H9 (cell line): ENCODE measurements at regions not wholly inside any gene's neighbourhood (a gene's known extent, or its start where the extent isn't known, plus 50 kb on each side); places are given as distances from the start of the nearest gene placed in this dataset.
"Not testable (repeated sequence)": the region's sequence is repeated elsewhere in the genome, so short reads cannot be mapped to it uniquely, and the experiment has no call there.

Source experiments
- DNase-seq: peaks from one replicate; pipeline ENCODE4 v3.0.0-alpha.2; 2017
- H2AFZ ChIP-seq: one replicate; pipeline ENCODE4 v1.6.1; 2013; ENCODE audit warnings: mild to moderate bottlenecking, low read length, control low read depth, moderate library complexity
- H2AK5ac ChIP-seq: 2 replicates; pipeline ENCODE4 v1.6.1; 2013; ENCODE audit warnings: low read length, control low read depth, mixed read lengths; ENCODE audit not compliant: insufficient read length
- H2BK120ac ChIP-seq: one replicate; pipeline ENCODE4 v1.6.1; 2013; ENCODE audit warnings: low read depth, mild to moderate bottlenecking, low read length, control low read depth, inconsistent platforms; ENCODE audit not compliant: poor library complexity, severe bottlenecking
- H2BK12ac ChIP-seq: 2 replicates; pipeline ENCODE4 v1.6.1; 2013; ENCODE audit warnings: low read length, control low read depth, mixed read lengths, low read depth; ENCODE audit not compliant: insufficient read length
- H2BK15ac ChIP-seq: 2 replicates; pipeline ENCODE4 v1.6.1; 2013; ENCODE audit warnings: low read depth, low read length, control low read depth
- H2BK20ac ChIP-seq: one replicate; pipeline ENCODE4 v1.6.1; 2013; ENCODE audit warnings: low read depth, mild to moderate bottlenecking, low read length, control low read depth, inconsistent platforms; ENCODE audit not compliant: poor library complexity, severe bottlenecking
- H2BK5ac ChIP-seq: 2 replicates; pipeline ENCODE4 v1.6.1; 2013; ENCODE audit warnings: low read length, control low read depth, mixed read lengths; ENCODE audit not compliant: insufficient read length
- H3K14ac ChIP-seq: 2 replicates; pipeline ENCODE4 v1.6.1; 2013; ENCODE audit warnings: low read length, control low read depth; ENCODE audit not compliant: insufficient read depth
- H3K18ac ChIP-seq: 2 replicates; pipeline ENCODE4 v1.6.1; 2013; ENCODE audit warnings: low read depth, mild to moderate bottlenecking, mixed read lengths, low read length, control low read depth; ENCODE audit not compliant: insufficient read length
- H3K23ac ChIP-seq: 2 replicates; pipeline ENCODE4 v1.6.1; 2013; ENCODE audit warnings: low read length, control low read depth, mixed read lengths, low read depth; ENCODE audit not compliant: insufficient read length
- H3K23me2 ChIP-seq: 2 replicates; pipeline ENCODE4 v1.6.1; 2013; ENCODE audit warnings: low read depth, mild to moderate bottlenecking, mixed read lengths, low read length, control low read depth; ENCODE audit not compliant: insufficient read length, poor library complexity, severe bottlenecking
- H3K27ac ChIP-seq: 2 replicates; pipeline ENCODE4 v1.5.1; 2013; ENCODE audit warnings: low read length, control low read depth, mixed read lengths, low read depth; ENCODE audit not compliant: insufficient read length
- H3K27me3 ChIP-seq: 2 replicates; pipeline ENCODE4 v1.6.1; 2013; ENCODE audit warnings: low read length, control low read depth, inconsistent platforms; ENCODE audit not compliant: insufficient read depth
- H3K4ac ChIP-seq: 2 replicates; pipeline ENCODE4 v1.6.1; 2013; ENCODE audit warnings: low read depth, mild to moderate bottlenecking, control low read depth, inconsistent platforms, low read length, moderate library complexity
- H3K4me1 ChIP-seq: 2 replicates; pipeline ENCODE4 v1.6.1; 2013; ENCODE audit warnings: low read length, control low read depth, inconsistent platforms; ENCODE audit not compliant: insufficient read depth
- H3K4me2 ChIP-seq: 2 replicates; pipeline ENCODE4 v1.6.1; 2013; ENCODE audit warnings: low read length, control low read depth, mixed read lengths; ENCODE audit not compliant: insufficient read length, insufficient read depth
- H3K56ac ChIP-seq: 2 replicates; pipeline ENCODE4 v1.6.1; 2013; ENCODE audit warnings: low read depth, mild to moderate bottlenecking, mixed read lengths, low read length, control low read depth; ENCODE audit not compliant: insufficient read length
- H3K79me1 ChIP-seq: 2 replicates; pipeline ENCODE4 v1.6.1; 2013; ENCODE audit warnings: low read depth, mild to moderate bottlenecking, moderate library complexity, low read length, control low read depth, inconsistent platforms; ENCODE audit not compliant: insufficient read depth, poor library complexity, severe bottlenecking
- H3K79me2 ChIP-seq: 2 replicates; pipeline ENCODE4 v1.6.1; 2013; ENCODE audit warnings: low read length, control low read depth, inconsistent platforms; ENCODE audit not compliant: insufficient read depth
- H3K9ac ChIP-seq: 2 replicates; pipeline ENCODE4 v1.6.1; 2013; ENCODE audit warnings: low read length, control low read depth, mixed read lengths; ENCODE audit not compliant: insufficient read length; ENCODE audit errors: extremely low read depth
- H3K9me3 ChIP-seq: one replicate; pipeline ENCODE4 v1.6.1; 2013; ENCODE audit warnings: low read depth, low read length, inconsistent platforms; ENCODE audit not compliant: control insufficient read depth
- H3T11ph ChIP-seq: one replicate; pipeline ENCODE4 v1.6.1; 2013; ENCODE audit warnings: mild to moderate bottlenecking, low read length, control low read depth, inconsistent platforms
- H4K20me1 ChIP-seq: one replicate; pipeline ENCODE4 v1.6.1; 2013; ENCODE audit not compliant: control insufficient read depth, insufficient read length, insufficient read depth
- H4K5ac ChIP-seq: 2 replicates; pipeline ENCODE4 v1.6.1; 2013; ENCODE audit warnings: low read depth, mild to moderate bottlenecking, mixed read lengths, low read length, control low read depth; ENCODE audit not compliant: insufficient read length
- H4K8ac ChIP-seq: replicated peaks from 2 replicates; pipeline ENCODE4 v1.6.1; 2013; ENCODE audit warnings: low read length, control low read depth, mixed read lengths, low read depth; ENCODE audit not compliant: insufficient read length
- H4K91ac ChIP-seq: 2 replicates; pipeline ENCODE4 v1.6.1; 2013; ENCODE audit warnings: low read depth, mild to moderate bottlenecking, moderate library complexity, mixed read lengths, low read length, control low read depth; ENCODE audit not compliant: insufficient read length
- H3K27ac Mint-ChIP-seq, 3 experiments: 2 replicates in 2 of 3; 3 replicates in 1 of 3; pipeline ENCODE4 v1.8.0; 2020 to 2021; ENCODE audit warnings: mixed read lengths in 3 of 3, mild to moderate bottlenecking in 1 of 3, moderate library complexity in 1 of 3
- H3K27me3 Mint-ChIP-seq: 2 replicates; pipeline ENCODE4 v1.8.0; 2021; ENCODE audit warnings: low read depth, mild to moderate bottlenecking, moderate library complexity, mixed read lengths
- H3K36me3 Mint-ChIP-seq, 3 experiments: 2 replicates in 2 of 3; 3 replicates in 1 of 3; pipeline ENCODE4 v1.8.0; 2020 to 2021; ENCODE audit warnings: low read depth in 3 of 3, mixed read lengths in 3 of 3; ENCODE audit not compliant: insufficient read depth in 1 of 3
- H3K4me1 Mint-ChIP-seq, 2 experiments: 2 replicates each; pipeline ENCODE4 v1.8.0; 2020; ENCODE audit warnings: mixed read lengths in 2 of 2
- H3K4me3 Mint-ChIP-seq, 2 experiments: 2 replicates in 1 of 2; 3 replicates in 1 of 2; pipeline ENCODE4 v1.8.0; 2020 to 2021; ENCODE audit warnings: mild to moderate bottlenecking in 2 of 2, mixed read lengths in 2 of 2, moderate library complexity in 1 of 2
- H3K9me3 Mint-ChIP-seq, 2 experiments: 2 replicates in 1 of 2; 3 replicates in 1 of 2; pipeline ENCODE4 v1.8.0; 2020; ENCODE audit warnings: mild to moderate bottlenecking in 2 of 2, mixed read lengths in 2 of 2, moderate library complexity in 1 of 2
- CTCF ChIP-seq: fragments of 200-600 bp; sonication (generic); conservative IDR thresholded peaks from 3 replicates; pipeline ENCODE4 v1.8.0; 2021; ENCODE audit warnings: antibody characterized with exemption, mild to moderate bottlenecking
- WGBS: extraction: QIAGEN DNeasy Blood & Tissue Kit; methylation state at CpG from one replicate; pipeline ENCODE4 v1.1.7; 2013; ENCODE audit warnings: missing lambda C conversion rate, low lambda C conversion rate, mixed read lengths; ENCODE audit not compliant: insufficient read length; ENCODE audit errors: extremely low coverage; 5-methylcytosine and 5-hydroxymethylcytosine counted together

- Histone ChIP-seq H2BK12ac (no peak overlapping the region), H2AK5ac (no peak overlapping the region), H3K9me3 (no peaks in the 10 kb centered on the region), H3K4ac (no peak overlapping the region), H3K27ac (no peak overlapping the region), H3K23me2 (no peaks in the 10 kb centered on the region), H4K91ac (no peak overlapping the region), H3K56ac (no peak overlapping the region), H3K14ac (no peak overlapping the region), H3K4me2 (no peak overlapping the region), H3K79me2 (no peaks in the 10 kb centered on the region), H3K4me1 (peaks cover 4% of the 10 kb centered on the region), H2BK5ac (no peak overlapping the region), H3K23ac (no peak overlapping the region), H2BK20ac (no peak overlapping the region), H4K8ac (no peak overlapping the region), H3K9ac (no peak overlapping the region), H3K79me1 (no peaks in the 10 kb centered on the region), H3T11ph (no peak overlapping the region), H4K20me1 (no peaks in the 10 kb centered on the region), H2BK120ac (no peak overlapping the region), H2AFZ (no peak overlapping the region), H2BK15ac (no peak overlapping the region), H4K5ac (no peak overlapping the region), H3K18ac (no peak overlapping the region), H3K27me3 (no peaks in the 10 kb centered on the region)
- Mint-ChIP-seq H3K27ac (no peak overlapping the region), H3K27me3 (no peaks in the 10 kb centered on the region; the same call in 1 of the 2 replicates), H3K9me3 (no peaks in the 10 kb centered on the region; a peak in 1 of 5 replicates), H3K36me3 (no peaks in the 10 kb centered on the region; a peak in 1 of 7 replicates), H3K4me1 (peaks cover 47 to 50% of the 10 kb centered on the region in 2 experiments), H3K4me3 (no peak overlapping the region)
- no peak for TF ChIP-seq CTCF
- DNase-seq = no peak
- WGBS = no CpG with 5 or more reads among the region's 2 CpGs
Observed at GRCh38 chr10:25107756-25108155, 67.0 kb upstream of the GPR158 start.

DNA sequence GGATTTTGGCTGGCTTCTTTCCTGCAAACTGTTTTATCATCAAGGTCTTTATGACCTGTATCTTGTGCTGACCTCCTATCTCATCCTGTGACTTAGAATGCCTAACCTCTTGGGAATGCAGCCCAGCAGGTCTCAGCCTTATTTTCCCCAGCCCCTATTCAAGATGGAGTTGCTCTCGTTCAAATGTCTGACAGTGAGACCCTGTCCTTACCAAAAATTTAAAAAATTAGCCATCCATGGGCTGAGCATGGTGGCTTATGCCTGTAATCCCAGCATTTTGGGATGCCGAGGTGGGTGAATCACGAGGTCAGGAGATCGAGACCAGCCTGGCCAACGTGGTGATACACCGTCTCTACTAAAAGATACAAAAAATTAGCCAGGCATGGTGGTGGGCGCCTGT, 64.9 kb upstream of the GPR158 start:
- H3K23ac ChIP-seq, H3K79me2 ChIP-seq, H2AFZ ChIP-seq, H3K56ac ChIP-seq, H3K9ac ChIP-seq, H4K8ac ChIP-seq, H2BK120ac ChIP-seq, H3K36me3 Mint-ChIP-seq, H3K27ac ChIP-seq, H3K23me2 ChIP-seq, H3K9me3 Mint-ChIP-seq, H3K4me3 Mint-ChIP-seq, H3K4me1 ChIP-seq, H3K27me3 ChIP-seq, H3K18ac ChIP-seq, H3K27me3 Mint-ChIP-seq, H2BK12ac ChIP-seq, H3K4me2 ChIP-seq, DNase-seq, H2BK5ac ChIP-seq, H2BK15ac ChIP-seq, H3K79me1 ChIP-seq, H3K4ac ChIP-seq, H4K20me1 ChIP-seq, H3T11ph ChIP-seq, H2BK20ac ChIP-seq, H3K14ac ChIP-seq, H3K9me3 ChIP-seq, H2AK5ac ChIP-seq, H4K91ac ChIP-seq, H4K5ac ChIP-seq: not testable (repeated sequence)
- H3K27ac Mint-ChIP-seq = peak overlapping the region in 1 of 3 experiments; percentile 51; a peak in 1 of 7 replicates
- H3K4me1 Mint-ChIP-seq = peaks cover 43 to 47% of the 10 kb centered on the region in 2 experiments
- no CpG with 5 or more reads among the region's 7 CpGs for WGBS
